HG02610 (cell line): ENCODE measurements at regions not wholly inside any gene's neighbourhood (a gene's known extent, or its start where the extent isn't known, plus 50 kb on each side); places are given as distances from the start of the nearest gene placed in this dataset.
"Not testable (repeated sequence)": the region's sequence is repeated elsewhere in the genome, so short reads cannot be mapped to it uniquely, and the experiment has no call there.

ENCODE experiments used
- ATAC-seq: cut with Tn5 transposase; IDR thresholded peaks from one replicate; pipeline ENCODE4 v1.9.1; 2021; ENCODE audit warnings: mild to moderate bottlenecking, moderate library complexity; ENCODE audit not compliant: unreplicated experiment

DNA sequence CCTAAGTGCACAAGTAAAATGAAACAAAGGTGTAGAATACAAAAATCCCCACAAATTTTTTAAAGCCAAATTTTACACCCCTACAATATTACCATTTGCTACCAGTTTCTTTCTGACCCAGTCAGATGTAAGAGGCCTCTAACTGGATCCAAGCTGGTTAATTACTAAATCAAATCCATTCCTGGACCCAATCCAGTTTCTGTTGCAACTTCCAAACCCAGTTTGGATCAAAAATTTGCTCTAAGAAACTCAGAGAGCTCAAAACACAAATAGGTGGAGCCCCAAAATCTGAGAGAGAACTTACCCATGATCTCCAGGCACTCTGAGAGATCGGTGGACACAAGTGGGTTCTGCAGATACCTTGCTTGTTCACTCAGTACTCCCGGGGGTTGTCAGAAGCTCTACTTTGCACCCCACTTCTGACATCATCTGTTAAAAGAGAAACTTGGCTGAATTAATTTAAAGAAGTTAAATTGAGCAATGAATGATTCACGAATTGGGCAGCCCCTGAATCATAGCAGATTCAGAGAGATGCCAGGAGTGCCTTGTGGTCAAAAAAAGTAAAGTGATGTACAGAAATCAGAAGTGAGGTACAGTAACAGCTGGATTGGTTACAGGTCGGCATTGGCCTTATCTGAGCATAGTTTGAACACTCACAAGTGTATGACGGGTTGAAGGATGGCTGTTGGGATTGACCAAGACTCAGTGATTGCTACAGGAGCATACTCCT, 448.0 kb downstream of the KCNT2 start:
- ATAC-seq: no peak

DNA sequence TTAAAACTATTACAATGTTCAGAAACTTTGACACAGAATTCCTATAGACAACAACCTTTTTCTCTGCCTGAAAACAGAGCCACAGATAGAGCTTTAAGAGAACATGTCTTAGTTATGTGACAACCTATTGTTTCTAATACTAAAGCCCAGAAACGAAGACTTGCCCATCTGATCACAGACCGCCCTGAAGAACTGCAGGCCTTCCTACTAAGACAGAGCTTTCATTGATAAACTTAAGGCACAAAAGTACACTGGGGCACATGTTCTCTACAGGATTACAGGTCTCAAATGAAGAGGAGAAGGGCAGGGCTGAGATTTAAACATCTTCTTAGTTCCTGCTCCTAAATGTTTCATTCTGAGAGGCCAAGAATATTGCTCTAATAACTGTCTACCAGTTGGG, 452.7 kb downstream of the KCNT2 start:
- ATAC-seq: no peak

DNA sequence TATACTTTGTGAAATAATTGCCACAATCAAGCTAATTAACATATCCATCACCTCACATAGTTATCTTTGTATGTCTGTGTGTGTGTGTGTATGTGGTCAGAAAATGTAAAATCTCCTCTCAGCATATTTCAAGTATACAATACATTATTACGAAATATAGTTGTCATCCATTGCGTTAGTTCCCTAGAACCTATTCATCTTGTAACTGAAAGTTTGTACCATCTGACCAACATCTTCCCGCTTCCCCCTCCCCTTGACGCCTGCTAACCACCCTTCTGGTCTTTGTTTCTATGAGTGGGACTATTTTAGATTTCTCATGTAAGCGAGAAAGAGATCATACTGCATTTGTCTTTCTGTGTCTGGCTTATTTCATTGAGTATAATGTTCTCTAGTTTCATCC, 455.3 kb downstream of the KCNT2 start:
- ATAC-seq: peak; percentile 56

DNA sequence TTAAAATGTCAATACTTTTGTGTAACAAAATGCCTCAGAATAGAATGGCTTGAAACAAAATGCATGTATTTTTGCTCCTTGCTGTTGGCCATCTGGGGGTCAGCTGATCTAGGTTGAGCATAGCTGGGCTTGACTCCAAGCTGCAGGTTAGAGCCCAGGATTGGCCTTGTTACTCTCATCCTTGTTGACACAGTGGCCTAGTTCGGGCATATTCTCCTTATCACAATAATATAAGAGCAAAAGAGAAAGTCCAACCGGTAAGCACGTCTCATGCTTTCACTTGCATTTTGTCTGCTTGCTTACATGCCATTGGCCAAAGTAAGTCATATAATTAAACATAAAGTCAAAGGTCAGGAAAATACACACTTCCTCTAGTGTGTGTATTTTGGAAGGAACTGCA, 456.2 kb downstream of the KCNT2 start:
- no peak for ATAC-seq

DNA sequence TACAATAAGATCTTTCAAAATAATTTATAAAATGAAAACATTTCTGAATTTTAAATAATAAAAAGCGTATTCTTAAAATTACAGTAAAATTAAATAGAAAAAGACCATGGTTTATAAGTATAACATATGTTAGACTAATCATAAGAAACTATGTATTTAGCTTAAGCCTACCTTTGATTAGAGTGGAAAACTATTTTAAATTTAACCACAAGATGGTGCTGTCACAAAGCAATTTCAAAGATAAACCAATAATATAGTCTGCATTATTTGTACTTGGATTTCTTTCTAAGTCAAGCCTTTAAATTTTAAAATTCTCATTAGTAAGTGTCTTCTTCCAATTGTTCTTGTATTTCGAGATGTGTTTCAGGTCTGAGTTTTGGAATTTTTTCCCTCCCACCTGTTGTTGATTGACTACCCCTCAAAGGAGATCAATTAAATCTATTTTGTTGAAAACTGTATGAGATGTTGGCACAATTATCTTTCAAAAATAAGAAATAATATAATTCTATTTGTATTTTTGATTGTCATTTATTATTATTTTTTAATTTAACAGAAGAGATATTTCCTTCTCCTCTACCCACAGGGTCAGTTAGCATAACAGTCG, 459.8 kb downstream of the KCNT2 start:
- no peak for ATAC-seq

DNA sequence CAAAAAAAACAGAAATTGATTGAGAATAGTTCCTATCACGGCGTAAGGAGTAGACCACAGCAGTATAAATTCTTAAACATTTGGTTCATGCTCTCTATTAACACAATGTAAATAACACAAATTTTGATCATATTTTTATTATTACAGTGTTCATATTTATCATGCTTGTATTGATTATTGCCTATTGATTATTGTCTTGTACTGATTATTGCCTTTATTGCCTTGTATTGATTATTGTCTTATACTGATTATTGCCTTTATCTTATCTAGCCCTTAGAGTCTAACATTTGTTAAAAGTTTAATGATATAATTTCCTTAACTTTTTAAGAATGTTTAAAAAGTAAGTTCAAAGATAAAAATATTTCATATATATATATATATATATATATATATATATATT, 460.7 kb downstream of the KCNT2 start:
- no peak for ATAC-seq

DNA sequence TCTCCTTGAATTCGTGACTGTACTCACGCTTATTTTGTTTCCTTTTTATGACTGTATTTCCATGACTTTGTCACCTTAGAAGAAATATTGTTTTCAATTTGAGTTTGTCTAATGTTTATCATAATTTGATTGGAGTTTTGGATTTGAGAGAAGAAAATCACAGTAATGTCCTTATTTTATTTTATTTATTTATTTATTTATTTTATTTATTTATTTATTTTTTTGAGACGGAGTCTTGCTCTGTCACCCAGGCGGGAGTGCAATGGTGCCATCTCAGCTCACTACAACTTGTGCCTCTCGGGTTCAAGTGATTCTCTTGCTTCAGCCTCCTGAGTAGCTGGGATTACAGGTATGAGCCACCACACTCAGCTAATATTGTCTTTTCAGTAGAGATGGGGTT, 463.1 kb downstream of the KCNT2 start:
- ATAC-seq: not testable (repeated sequence)

DNA sequence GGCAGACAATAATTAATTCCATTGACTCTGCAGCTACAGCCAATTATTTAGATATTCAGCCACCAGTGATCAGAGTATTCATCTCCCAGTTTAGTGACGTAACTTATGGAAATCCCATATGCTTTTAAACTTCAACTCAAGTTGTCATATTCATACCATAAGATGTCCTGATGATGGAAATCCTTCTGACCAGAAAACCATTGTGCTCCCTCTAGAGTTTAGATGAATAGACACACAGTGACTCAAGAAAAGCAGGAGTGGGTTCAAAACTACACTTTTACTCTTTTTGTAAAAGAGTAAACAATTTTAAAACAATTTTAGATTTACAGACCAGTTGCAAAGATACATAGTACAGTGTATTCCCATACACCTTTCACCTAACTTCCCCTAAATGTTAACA, 463.7 kb downstream of the KCNT2 start:
- ATAC-seq: no peak

DNA sequence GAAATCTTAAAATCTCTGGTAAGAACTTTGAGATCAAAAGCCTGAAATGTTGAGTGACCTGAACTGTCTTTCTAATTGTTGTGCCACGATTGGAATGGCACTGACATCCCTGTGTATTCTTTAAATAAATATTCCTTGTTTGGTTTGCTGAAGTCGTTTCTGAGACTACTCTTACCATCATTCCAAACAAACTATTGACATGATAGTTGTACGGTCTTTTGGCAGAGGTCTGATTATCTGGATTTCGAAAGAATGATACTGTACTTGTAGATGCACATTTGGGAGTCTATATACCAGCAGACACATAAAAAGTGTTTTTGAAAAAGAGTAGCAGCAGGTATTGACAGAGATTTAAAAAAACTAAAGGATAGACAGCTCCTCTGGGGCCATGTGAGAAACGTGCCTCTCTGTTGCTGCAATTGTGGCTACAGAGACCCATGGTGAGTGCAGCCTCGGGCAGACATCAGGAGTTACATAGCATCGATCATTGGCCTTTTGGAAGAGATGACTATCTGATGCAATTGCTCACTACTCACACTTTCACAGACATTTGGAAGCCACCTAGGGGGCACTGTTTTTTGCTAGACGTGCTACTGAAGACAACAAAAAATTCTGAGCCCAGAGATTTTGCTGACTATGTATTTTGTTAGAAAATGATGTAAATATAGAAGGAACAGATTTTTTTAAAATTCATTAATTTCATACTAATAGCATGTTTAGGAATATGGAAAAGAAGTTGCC, 464.5 kb downstream of the KCNT2 start:
- ATAC-seq: no peak

DNA sequence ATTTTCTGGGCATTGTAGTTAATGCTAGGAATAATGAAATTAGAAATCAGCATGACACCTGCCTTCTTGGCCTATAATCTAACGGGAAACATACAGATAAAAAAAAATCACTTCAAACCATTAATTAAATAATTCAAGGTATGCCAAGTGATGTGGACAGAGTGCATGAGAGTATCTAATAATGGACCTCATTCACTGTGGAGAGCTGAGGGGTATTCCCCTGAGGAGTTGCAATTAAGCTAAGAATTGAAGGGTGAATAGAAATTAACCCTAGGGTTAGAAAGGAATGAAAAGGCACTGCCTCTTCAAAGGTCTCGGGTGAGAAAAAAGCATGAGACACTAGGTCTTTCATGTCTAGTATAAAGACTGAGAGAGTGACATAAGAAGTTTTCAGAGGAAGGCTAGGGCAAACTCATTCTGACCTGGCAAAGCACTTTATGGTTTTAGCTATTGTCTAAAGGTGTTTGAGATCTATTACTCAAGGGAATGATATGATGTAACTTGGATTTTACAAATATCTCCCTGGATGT, 466.1 kb downstream of the KCNT2 start:
- ATAC-seq: no peak

DNA sequence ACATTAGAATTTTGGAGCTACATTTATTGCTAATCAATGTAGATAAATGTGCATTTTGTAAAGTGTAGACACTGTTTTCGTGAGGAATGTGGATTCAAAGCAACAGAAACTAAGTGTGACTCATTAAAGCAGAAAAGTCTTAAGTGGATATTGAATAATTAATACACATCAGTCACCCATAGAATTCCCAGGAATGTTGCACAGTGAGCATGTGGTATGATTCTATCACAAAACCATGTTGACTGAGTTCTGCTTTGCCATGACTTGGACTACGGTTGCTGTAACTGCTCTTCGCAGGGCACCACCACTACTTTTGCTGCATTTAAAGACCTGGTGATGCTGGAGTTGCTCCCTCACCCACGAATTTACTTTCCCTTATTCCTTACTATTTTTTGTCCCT, 471.8 kb downstream of the KCNT2 start:
- ATAC-seq: no peak

DNA sequence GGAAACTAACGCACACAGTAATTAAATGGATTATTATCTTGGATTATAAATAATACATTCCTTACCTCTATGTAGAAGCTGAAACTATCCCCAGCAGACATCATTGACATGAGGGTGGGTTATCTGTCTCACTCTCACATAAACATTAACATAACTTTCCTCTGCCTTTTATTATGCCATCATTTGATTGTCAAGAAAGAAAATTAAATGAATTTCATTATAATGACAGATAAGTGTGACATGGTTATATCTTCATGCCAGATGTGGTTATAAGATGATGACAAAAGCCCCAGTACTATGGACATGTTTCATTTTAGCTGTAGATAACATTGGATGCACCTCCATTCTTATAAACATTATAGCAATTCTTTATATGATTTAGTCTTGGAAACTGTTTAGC, 476.5 kb downstream of the KCNT2 start:
- ATAC-seq: no peak

DNA sequence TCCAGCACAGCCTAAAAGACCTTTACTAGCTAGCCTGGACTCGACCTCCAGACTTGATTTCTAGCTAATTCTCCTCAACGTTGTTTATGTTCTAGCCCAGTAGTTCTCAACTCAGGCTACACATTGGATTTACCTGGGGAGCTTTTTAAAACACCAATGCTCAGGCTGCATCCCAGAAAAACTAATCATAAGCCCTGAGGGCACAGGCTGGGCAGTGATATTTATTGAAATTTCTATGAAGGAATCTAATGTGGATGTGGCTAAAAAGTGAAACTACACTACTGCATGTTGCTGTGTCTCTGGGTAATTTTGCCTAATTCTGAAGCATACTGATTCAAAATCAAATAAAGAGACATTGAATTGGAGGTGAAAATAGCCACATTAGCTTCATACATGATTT, 479.4 kb downstream of the KCNT2 start:
- ATAC-seq: no peak

DNA sequence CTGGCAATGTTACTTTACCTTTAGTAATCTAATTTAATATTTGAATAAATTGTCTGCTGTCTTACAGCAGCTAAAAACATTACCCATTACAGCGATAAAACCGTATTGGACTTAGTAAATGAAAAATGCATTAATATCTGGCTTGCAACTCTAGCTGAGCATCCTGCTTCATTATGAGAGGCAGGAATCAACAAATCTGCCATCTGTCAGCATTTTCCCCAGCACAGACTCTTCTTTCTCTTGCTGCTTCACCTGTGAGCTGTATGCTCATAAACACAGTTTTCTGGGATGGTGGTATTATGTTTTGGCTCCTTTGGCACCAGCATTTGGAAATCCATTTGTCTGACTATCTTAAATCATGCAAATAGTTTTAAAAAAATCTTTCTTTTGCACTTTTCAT, 487.1 kb downstream of the KCNT2 start:
- ATAC-seq: no peak

DNA sequence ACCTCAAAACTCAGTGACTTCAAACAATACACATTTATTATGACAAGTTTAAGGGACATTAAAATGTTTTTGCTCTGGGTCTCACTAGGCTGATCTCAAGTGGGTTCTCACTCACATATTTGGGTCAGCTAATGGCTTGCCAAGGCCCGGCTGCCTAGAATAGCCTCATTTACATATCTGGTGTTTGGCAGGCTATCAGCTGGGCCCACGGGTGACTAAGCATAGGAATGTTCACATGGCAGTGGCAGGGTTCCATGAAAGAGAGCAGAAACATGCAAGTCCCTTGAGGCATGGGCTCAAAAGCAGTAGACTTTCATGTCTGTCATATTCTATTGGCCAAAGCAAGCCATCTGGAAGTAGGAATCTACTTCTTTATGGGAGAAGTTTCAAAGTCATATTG, 492.6 kb downstream of the KCNT2 start:
- no peak for ATAC-seq

DNA sequence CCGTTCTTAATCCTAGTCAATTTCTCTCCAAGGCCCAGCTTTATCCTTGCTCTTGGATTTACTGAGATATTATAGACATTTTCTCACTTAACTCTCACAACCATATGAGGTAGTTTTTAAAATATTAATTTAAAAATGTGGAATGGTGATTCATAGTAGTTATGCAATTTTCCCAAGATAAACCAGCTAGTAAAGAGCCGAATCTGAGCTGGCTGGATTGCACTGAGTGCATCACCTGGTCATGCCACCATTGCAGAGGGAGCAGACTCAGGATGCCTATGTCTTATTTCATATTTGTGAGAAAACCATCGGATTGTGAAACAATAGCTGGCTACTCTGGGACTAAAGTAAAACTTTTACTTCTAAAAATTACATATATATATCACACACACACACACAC, 494.0 kb downstream of the KCNT2 start:
- ATAC-seq: no peak

DNA sequence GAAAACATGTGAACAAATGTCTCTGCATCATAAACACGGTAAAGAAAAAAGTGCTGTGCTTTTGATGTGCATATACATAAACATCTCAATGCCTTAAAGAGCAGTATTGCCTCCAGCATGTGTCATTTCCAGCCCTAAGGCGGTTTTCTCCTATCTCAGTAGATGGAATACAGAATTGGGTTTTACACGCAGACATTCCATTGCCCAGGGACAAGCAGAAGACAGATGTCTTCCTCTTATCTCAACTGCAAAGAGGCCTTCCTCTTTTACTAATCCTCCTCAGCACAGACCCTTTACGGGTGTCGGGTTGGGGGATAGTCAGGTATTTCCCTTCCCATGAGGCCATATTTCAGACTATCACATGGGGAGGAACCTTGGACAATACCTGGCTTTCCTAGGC, 499.2 kb downstream of the KCNT2 start:
- ATAC-seq: not testable (repeated sequence)

DNA sequence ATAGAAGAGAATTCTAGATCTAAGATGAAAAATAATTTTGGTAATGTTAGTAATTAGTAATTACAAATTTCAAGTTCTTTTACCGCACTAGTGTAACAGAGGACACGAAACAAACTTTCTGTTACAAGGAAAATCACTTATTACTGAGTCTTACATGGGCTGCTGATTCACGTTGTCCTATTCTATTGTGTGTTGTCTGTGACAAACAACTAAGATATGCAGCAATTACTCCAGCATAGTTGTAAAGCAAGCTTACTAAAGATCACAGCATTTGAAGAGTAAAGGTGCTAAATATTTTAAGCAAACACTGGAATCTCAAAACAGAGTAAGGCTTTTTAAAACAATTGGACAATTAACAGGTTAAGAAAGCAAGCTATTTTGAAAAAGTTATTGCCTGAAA, 502.3 kb downstream of the KCNT2 start:
- ATAC-seq: no peak

DNA sequence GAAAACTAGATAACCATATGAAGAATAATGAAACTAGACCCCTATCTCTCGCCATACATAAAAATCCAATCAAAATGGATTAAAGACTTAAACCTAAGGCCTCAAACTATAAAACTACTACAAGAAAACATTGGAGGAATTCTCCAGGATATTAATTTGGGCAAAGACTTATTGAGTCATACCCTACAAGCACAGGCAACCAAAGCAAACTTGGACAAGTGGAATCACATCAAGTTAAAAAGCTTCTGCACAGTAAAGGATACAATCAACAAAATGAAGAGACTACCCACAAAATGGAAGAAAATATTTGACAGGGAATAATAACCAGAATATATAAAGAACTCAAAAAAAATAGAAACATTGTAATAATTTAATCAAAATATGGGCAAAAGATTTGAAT, 505.4 kb downstream of the KCNT2 start:
- no peak for ATAC-seq

DNA sequence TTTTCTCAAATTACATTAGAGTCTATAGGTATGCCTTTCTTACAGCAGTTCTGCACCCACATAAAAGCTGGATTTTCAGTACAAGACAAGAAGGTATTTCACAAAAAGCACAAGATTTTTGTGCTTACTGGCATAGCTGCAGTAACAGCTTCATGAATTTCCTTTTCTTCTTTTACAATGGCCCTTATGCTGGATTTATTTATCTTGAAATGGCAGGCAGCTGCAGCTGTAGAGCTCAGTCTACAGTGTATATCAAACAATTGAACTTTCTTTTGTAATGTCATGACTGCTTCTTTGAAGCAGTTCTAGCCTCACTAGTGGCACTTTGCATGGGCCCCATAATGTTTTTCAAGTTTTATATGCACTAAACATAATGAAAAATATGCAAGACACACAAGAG, 510.2 kb downstream of the KCNT2 start:
- no peak for ATAC-seq

DNA sequence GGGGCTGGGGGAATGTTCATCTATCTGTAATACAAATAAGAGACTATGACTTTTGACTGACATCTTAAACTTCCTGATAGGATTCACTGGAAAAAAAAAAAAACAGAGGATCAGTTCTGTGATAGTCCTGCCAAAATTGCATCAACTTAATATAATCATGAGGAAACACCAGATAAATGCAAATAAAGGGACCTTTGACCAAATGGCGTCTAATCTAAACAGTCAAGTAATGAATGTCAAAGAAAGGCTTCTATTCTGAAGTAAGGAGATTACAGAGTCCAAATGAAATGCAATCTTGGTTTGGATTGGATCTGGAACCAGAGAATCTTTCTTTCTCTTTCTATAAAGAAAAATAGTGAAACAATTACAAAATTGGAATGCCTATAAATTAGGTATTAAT, 513.4 kb downstream of the KCNT2 start:
- no peak for ATAC-seq
